GM13977 (cell line): ENCODE measurements at regions not wholly inside any gene's neighbourhood (a gene's known extent, or its start where the extent isn't known, plus 50 kb on each side); places are given as distances from the start of the nearest gene placed in this dataset.

Experiments
- DNase-seq: peaks from one replicate; pipeline ENCODE4 v3.0.0; 2012; ENCODE audit warnings: low spot score
- in situ Hi-C: fragments of 300-500 bp; cut with MboI; formaldehyde crosslinking; loops from one replicate; pipeline ENCODE4 v1.12.0; 2022; ENCODE audit warnings: low sequenced_read_pairs, low pct_unique_long_range_greater_than_20kb, mixed read lengths, inconsistent platforms; ENCODE audit not compliant: unreplicated experiment
- TF ChIP-seq, protein P1 (sequence below): IDR thresholded peaks from 2 replicates; pipeline ENCODE4 v1.5.1; 2012; ENCODE audit warnings: mild to moderate bottlenecking, control low read depth; ENCODE audit not compliant: insufficient read depth; ENCODE audit errors: extremely low read depth, missing control alignments

DNA sequence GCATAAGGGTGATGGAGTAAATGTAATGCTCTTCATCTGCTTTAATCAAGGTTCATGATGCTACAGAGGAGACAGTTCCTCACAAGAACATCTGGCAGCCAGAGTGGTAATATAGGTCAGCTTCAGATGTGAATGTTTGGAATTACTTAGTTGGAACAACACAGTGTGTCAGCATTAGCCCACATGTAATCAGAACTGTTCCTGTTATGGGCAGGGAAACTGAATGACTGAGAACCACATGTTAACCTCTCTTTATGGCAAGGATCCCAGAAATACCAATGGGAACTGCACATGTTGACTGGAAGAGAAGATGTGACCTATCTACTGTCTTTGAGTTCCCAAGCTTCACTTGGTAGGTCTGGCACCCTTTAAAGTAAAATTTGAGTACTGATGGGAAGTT is 390.1 kb upstream of the PDE3A start:
- DNase-seq, result no peak
- in situ Hi-C loops, result no loop called here
- TF ChIP-seq, protein P1, sequence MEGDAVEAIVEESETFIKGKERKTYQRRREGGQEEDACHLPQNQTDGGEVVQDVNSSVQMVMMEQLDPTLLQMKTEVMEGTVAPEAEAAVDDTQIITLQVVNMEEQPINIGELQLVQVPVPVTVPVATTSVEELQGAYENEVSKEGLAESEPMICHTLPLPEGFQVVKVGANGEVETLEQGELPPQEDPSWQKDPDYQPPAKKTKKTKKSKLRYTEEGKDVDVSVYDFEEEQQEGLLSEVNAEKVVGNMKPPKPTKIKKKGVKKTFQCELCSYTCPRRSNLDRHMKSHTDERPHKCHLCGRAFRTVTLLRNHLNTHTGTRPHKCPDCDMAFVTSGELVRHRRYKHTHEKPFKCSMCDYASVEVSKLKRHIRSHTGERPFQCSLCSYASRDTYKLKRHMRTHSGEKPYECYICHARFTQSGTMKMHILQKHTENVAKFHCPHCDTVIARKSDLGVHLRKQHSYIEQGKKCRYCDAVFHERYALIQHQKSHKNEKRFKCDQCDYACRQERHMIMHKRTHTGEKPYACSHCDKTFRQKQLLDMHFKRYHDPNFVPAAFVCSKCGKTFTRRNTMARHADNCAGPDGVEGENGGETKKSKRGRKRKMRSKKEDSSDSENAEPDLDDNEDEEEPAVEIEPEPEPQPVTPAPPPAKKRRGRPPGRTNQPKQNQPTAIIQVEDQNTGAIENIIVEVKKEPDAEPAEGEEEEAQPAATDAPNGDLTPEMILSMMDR, result no peak

DNA sequence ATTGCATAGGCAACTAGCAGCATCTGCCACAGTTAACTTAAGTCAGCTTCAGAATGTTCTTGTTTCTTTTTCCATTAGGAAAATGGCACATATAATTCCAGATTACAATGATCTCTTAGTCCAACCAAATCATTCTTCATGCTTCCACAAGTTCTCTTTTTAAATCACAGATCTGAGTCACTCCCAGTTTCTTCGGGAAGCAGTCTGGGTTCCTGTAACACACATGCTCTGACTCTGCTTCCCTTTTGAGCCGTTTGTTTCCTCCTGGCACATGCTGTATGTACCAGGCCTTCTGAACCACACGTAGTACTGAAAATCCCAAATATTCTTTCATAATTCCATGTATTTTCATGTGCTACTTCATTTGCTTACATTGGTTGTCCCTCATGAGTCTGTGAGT is 388.8 kb upstream of the PDE3A start:
- DNase-seq, result no peak
- TF ChIP-seq, protein P1, result no peak
- in situ Hi-C loops, result no loop called here

DNA sequence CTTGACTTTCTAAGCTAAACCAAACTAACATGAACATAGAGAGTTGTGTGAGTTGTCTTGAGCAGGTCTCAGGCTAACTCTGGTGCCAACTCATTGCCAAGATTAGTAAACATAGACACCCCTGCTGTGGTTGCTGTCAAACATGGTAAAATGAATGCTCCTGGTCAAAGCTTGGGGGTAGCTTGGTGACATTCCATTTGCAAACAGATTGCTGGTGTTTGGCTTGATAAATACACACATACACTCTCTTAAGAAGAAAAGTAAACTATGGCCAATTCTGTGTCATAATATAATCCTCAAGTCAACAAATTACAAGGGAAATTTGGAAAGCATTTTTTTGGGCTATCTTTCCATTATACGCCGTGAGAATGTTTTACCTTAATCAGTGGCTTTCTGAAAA is 386.4 kb upstream of the PDE3A start:
- in situ Hi-C loops, result no loop called here
- no peak for DNase-seq
- TF ChIP-seq, protein P1, result no peak

DNA sequence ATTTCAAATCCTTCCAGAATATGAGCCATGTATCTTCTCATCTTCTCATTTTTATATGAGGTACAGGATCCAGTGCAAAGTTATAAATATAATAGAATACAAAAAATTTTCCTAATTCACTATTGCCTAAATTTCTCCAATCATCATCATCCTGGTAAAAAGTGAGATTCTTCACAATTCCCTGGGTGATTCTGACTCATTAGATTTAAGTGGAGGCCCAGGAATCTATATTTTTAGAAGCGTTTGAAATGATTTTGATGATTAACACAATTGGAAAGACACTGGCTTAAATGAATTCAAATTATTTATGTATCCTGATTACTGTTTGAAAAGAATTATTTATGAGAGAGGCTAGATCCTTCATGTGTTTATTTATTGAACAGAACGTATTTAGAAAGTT is 380.3 kb upstream of the PDE3A start:
- in situ Hi-C loops, result no loop called here
- TF ChIP-seq, protein P1, result no peak
- no peak for DNase-seq

DNA sequence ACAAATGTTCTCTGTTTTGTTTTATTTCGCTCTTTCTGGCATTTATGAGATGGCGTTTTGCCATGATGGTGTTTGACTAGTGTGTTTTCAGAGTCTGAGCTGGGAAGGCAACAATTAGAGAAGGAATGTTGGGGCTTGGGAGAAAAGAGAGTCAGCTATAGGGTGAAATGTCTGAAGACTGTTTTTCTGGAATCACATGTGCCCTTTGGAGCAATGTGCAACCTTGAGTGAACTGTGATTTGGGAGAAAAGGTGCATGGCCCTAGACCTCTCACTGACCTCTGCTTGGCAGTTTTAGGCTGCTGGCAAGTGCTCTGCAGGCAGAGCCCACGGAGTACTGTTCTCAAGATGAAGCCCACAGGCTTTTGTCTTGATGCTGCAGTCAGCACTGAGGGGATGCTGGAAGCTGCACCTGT is 379.9 kb upstream of the PDE3A start:
- no peak for DNase-seq
- TF ChIP-seq, protein P1, result no peak
- in situ Hi-C loops, result no loop called here

DNA sequence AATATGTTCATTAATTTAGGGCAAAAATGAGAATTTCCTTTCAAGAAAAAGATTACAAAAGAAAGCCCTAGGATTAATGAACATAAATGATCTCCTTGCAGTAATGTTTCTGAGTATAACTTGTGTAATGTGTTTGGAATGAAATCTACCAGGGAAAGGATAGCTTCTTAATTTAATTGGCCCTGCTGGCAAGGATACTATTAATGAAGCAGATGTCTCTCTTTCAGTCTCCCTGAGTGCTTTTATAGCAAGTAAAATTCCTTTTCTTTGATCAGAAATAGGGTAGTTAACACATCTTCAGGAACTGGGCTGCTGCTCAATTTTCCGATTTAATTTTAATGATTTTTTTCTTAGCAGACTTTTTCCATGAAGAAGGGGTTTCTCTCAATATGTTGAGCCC is 379.4 kb upstream of the PDE3A start:
- no peak for DNase-seq
- in situ Hi-C loops, result no loop called here
- TF ChIP-seq, protein P1, result no peak

DNA sequence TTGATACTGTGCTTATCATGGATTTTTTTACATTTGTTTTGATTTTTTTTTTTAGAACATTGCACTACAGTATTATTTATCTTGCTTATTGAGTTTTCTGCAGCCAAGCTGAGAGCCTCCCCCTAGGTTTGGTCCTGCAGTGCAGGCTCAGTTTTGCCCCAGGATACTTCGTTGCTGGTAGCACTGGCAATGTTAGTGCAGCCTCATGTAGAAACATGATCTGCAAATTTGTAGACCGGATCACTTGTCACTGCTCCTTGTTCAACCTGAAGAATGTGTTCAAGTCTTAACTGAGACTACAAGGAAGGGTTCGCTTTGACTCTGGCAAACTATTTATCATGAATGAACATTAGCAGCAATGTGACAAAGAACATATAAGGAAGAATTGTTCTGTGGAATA is 377.2 kb upstream of the PDE3A start:
- TF ChIP-seq, protein P1, result no peak
- DNase-seq, result no peak
- in situ Hi-C loops, result no loop called here
